PC-9 (cell line): ENCODE measurements at regions not wholly inside any gene's neighbourhood (a gene's known extent, or its start where the extent isn't known, plus 50 kb on each side); places are given as distances from the start of the nearest gene placed in this dataset.

ENCODE experiments used
- BruUV-seq: library from RNA; stranded (reverse); fragments of 400-500 nt; replicated peaks from 2 replicates; lab custom pipeline; 2021; lab: Mats Ljungman, UMichigan
- CTCF ChIA-PET: fragments of 300-600 bp; sonication (Branson Sonifier 250); formaldehyde crosslinking; loops from one replicate; lab custom pipeline; 2022; ENCODE audit warnings: antibody characterized with exemption; lab: Charles Lee
- POLR2A ChIA-PET: fragments of 300-600 bp; sonication (Branson Sonifier 250); formaldehyde crosslinking; loops from one replicate; lab custom pipeline; 2022; ENCODE audit warnings: antibody characterized with exemption; ENCODE audit not compliant: unreplicated experiment; lab: Charles Lee
- DNase-seq, 2 experiments: peaks; one replicate each; pipeline versions ENCODE4 v3.0.0 to v3.0.0-alpha.2; 2015 to 2022; ENCODE audit warnings: mixed read lengths in 1 of 2
- H2AFZ ChIP-seq: fragments of 200-600 bp; sonication (generic); 2 replicates; pipeline ENCODE4 v1.8.1; 2017; ENCODE audit warnings: antibody characterized with exemption
- H3F3A ChIP-seq: fragments of 200-600 bp; sonication (generic); 2 replicates; pipeline ENCODE4 v1.8.1; 2017; ENCODE audit warnings: antibody characterized with exemption, mild to moderate bottlenecking, low read depth; ENCODE audit not compliant: insufficient read depth
- H3K27ac ChIP-seq: fragments of 200-600 bp; sonication (generic); 2 replicates; pipeline ENCODE4 v1.6.1; 2016; ENCODE audit warnings: mixed run types
- H3K27me3 ChIP-seq: fragments of 200-600 bp; sonication (generic); 2 replicates; pipeline ENCODE4 v1.6.1; 2016; ENCODE audit warnings: low read depth, mixed run types; ENCODE audit not compliant: insufficient read depth
- H3K36me3 ChIP-seq: fragments of 200-600 bp; sonication (generic); 2 replicates; pipeline ENCODE4 v1.6.1; 2016; ENCODE audit warnings: low read depth, mixed run types
- H3K4me1 ChIP-seq: fragments of 200-600 bp; sonication (generic); replicated peaks from 2 replicates; pipeline ENCODE4 v1.6.1; 2016; ENCODE audit warnings: mixed run types; ENCODE audit not compliant: insufficient read depth
- H3K4me2 ChIP-seq: fragments of 200-600 bp; sonication (generic); 2 replicates; pipeline ENCODE4 v1.6.1; 2017; ENCODE audit warnings: mixed run types
- H3K4me3 ChIP-seq: fragments of 200-600 bp; sonication (generic); 2 replicates; pipeline ENCODE4 v1.6.1; 2016; ENCODE audit warnings: mixed run types
- H3K79me2 ChIP-seq: fragments of 200-600 bp; sonication (generic); 2 replicates; pipeline ENCODE4 v1.6.1; 2017; ENCODE audit warnings: low read depth, mixed run types
- H3K9me2 ChIP-seq: fragments of 200-600 bp; sonication (generic); 2 replicates; pipeline ENCODE4 v1.8.1; 2017; ENCODE audit warnings: mild to moderate bottlenecking; ENCODE audit not compliant: insufficient read depth
- H3K9me3 ChIP-seq: fragments of 200-600 bp; sonication (generic); 2 replicates; pipeline ENCODE4 v1.8.1; 2016; ENCODE audit warnings: low read depth; ENCODE audit not compliant: insufficient read depth
- H4K20me1 ChIP-seq: fragments of 200-600 bp; sonication (generic); 2 replicates; pipeline ENCODE4 v1.8.1; 2017; ENCODE audit not compliant: insufficient read depth
- CTCF ChIP-seq: fragments of 200-600 bp; sonication (generic); conservative IDR thresholded peaks from 2 replicates; pipeline ENCODE4 v1.6.1; 2017; ENCODE audit warnings: mixed run types, antibody characterized with exemption, mild to moderate bottlenecking, moderate library complexity
- EZH2 ChIP-seq: fragments of 200-600 bp; sonication (generic); IDR thresholded peaks from 2 replicates; pipeline ENCODE4 v1.8.0; 2017; ENCODE audit warnings: antibody characterized with exemption, low read depth
- intact Hi-C: fragments of 100-400 bp; cut with micrococcal nuclease; formaldehyde crosslinking; loops from one replicate; pipeline ENCODE4 v1.10.0; 2022; ENCODE audit not compliant: unreplicated experiment

DNA sequence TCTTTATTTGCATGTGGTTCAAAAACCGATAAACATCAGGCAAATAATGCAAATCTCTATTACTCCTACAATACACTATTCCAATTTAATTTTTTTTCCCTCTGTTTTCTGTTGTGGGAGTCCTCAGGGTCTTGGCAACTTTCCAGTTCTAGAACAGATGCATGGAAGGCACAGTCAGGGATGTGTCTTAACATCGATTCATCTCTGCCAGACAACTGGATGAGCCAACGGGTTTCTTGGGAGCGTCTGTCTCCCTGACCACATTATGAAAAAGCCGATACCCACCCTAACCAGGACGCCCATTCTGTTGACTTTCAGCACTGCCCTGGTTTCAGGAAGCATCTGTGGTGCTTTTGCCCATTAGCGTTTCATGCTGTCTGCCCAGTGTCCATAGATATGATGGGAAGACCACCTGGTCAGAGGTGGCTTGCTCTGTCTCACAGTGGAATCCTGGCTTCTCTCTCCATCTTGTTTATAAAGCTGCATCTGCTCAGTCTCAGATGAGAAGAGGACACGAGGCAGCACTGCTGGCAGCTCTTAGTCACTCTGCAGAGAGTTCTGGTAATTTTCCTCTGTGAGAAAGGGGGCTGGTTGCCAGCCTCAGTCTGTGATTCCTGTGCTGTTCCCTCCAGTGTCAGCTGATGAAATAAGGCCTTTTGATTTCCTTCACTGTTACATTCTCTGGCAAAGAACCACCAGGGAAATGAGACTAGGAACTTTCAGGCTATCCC, 57.9 kb upstream of the KCNE4 start:
- BruUV-seq = no TSS peak
- H3K27ac ChIP-seq = peak overlapping the region; percentile 53
- POLR2A ChIA-PET = no interaction called here

GRCh38 chr2:222998459-222998858, 53.5 kb upstream of the KCNE4 start:
- intact Hi-C loops = no loop called here
- peaks cover 10% of the 10 kb centered on the region; the same call in 1 of the 2 replicates for H3K9me3 ChIP-seq
- no peak for DNase-seq
- no peaks in the 10 kb centered on the region for H3F3A ChIP-seq
- no peaks in the 10 kb centered on the region for H3K27me3 ChIP-seq
- no peaks in the 10 kb centered on the region for H3K36me3 ChIP-seq
- H4K20me1 ChIP-seq = no peaks in the 10 kb centered on the region
- ChIA-PET POLR2A (no interaction called here), CTCF (no interaction called here)
- no TSS peak for BruUV-seq
- no peaks in the 10 kb centered on the region for H3K9me2 ChIP-seq
- H3K27ac ChIP-seq = no peak overlapping the region
- H3K4me3 ChIP-seq = no peak overlapping the region
- no peak overlapping the region for H2AFZ ChIP-seq
- H3K4me2 ChIP-seq = no peak overlapping the region
- H3K79me2 ChIP-seq = no peaks in the 10 kb centered on the region
- H3K4me1 ChIP-seq = peaks cover 13% of the 10 kb centered on the region
- TF ChIP-seq EZH2 (no peak), CTCF (no peak)

More for the DNA sequence above, 57.9 kb upstream of the KCNE4 start:
- peaks cover 13% of the 10 kb centered on the region for H3K4me1 ChIP-seq
- no peaks in the 10 kb centered on the region for H3K36me3 ChIP-seq
- H3K9me3 ChIP-seq = peaks cover 10% of the 10 kb centered on the region; the same call in 1 of the 2 replicates
- TF ChIP-seq EZH2 (no peak), CTCF (no peak)
- peak overlapping the region; percentile 12 for H3K4me2 ChIP-seq
- DNase-seq = no peak
- intact Hi-C loops = no loop called here
- H3K4me3 ChIP-seq = no peak overlapping the region
- no peaks in the 10 kb centered on the region for H3F3A ChIP-seq
- no peaks in the 10 kb centered on the region for H3K79me2 ChIP-seq
- no peaks in the 10 kb centered on the region for H4K20me1 ChIP-seq
- peak overlapping the region; percentile 70 for H2AFZ ChIP-seq
- H3K9me2 ChIP-seq = no peaks in the 10 kb centered on the region
- H3K27me3 ChIP-seq = no peaks in the 10 kb centered on the region
- CTCF ChIA-PET = no interaction called here

DNA sequence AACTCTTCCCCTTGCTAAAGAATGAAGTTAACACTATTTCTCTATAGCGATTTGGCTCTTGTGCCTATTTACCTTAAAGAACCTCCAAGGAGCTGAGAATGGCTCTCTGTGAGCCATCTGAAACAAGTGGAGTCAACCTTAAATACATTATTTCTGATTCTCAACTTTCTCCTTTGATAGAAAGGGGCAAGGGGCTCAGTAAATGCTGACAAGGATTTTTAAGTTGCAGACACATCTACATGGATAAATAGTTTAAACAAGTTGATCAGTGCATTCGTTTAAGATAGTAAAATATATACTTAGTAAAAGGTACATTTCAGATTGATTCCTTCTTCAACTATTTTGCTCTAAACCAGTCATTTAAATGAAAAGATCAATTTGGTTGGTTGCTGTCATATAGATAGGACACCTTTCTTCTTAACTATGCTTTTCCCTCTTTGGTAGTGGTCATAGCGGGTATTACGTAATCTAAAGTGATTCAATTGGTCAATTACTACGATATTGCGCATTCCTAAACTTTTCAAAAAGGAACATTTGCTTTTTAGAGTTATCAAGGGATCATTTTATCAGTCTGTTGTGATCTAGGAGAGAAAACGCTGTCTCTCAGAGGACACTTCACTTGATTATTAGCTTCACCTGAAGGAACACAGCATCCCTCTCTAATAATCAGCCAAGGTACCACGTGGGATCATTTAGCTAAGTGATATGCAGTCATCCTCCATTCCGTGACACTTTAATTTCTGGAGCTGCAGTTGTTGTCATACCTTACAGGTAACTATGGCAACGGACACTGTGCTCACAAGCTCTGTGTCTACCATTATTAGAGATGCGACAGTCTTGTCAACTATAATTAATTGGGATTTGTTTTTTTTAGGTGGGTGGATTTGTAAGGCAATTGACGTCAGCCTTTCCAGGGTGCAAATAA, 50.9 kb upstream of the KCNE4 start:
- intact Hi-C loops = loop anchor here (5.0 kb wide), 1 partner anchor 136 kb away; no protein-coding TSS in a partner anchor
- Histone ChIP-seq H3K9me3 (peaks cover 10% of the 10 kb centered on the region; the same call in 1 of the 2 replicates), H3K4me1 (no peaks in the 10 kb centered on the region), H3K27ac (no peak overlapping the region), H3K4me3 (no peak overlapping the region), H2AFZ (no peak overlapping the region), H3K79me2 (no peaks in the 10 kb centered on the region), H3K27me3 (no peaks in the 10 kb centered on the region), H3K4me2 (no peak overlapping the region), H4K20me1 (no peaks in the 10 kb centered on the region), H3K36me3 (no peaks in the 10 kb centered on the region), H3K9me2 (no peaks in the 10 kb centered on the region), H3F3A (no peaks in the 10 kb centered on the region)
- BruUV-seq = no TSS peak
- TF ChIP-seq EZH2 (no peak), CTCF (no peak)
- POLR2A ChIA-PET = no interaction called here
- DNase-seq = no peak
- CTCF ChIA-PET = interaction anchor here (0.6 kb wide), 1 partner anchor 39 kb away, joined by 6 read pairs; no protein-coding TSS in a partner anchor
